ENCODE measurements at regions not wholly inside any gene's neighbourhood (a gene's known extent, or its start where the extent isn't known, plus 50 kb on each side); places are given as distances from the start of the nearest gene placed in this dataset.

DNA sequence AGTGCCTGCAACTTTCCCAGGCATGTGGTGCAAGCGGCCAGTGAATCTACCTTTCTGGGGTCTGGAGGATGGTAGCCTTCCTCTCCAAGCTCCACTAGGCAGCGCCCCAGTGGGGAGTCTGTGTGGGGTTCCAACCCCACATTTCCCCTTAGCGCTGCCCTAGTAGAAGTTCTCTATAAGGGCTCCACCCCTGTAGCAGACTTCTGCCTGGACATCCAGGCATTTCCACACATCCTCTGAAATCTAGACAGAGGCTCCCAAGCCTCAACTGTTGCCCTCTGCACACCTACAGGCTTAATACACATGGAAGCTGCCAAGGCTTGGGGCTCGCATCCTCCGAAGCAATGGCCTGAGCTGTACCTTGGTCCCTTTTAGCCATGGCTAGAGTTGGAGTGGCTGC, 321.6 kb downstream of the TFAP2A start:
- Histone ChIP-seq H3K4me1 (no peaks in the 10 kb centered on the region), H3K4me3 (no peak overlapping the region), H3K36me3 (no peaks in the 10 kb centered on the region), H3K27ac (no peak overlapping the region), H3K9me3 (no peaks in the 10 kb centered on the region), H3K27me3 (no peaks in the 10 kb centered on the region)
- TF ChIP-seq, protein P1, sequence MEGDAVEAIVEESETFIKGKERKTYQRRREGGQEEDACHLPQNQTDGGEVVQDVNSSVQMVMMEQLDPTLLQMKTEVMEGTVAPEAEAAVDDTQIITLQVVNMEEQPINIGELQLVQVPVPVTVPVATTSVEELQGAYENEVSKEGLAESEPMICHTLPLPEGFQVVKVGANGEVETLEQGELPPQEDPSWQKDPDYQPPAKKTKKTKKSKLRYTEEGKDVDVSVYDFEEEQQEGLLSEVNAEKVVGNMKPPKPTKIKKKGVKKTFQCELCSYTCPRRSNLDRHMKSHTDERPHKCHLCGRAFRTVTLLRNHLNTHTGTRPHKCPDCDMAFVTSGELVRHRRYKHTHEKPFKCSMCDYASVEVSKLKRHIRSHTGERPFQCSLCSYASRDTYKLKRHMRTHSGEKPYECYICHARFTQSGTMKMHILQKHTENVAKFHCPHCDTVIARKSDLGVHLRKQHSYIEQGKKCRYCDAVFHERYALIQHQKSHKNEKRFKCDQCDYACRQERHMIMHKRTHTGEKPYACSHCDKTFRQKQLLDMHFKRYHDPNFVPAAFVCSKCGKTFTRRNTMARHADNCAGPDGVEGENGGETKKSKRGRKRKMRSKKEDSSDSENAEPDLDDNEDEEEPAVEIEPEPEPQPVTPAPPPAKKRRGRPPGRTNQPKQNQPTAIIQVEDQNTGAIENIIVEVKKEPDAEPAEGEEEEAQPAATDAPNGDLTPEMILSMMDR (IDR thresholded peaks at IDR 0.05): no peak
- no peak for TF ChIP-seq POLR2AphosphoS5 (IDR thresholded peaks at IDR 0.05; ENCODE audit: insufficient read depth in 1 of 2, low read depth in 1 of 2)
- TF ChIP-seq POLR2A (IDR thresholded peaks at IDR 0.05): no peak
- no peak for DNase-seq (ENCODE audit: extremely low spot score in 2 of 2)
- intact Hi-C loops (cut with DNase I): no loop called here

DNA sequence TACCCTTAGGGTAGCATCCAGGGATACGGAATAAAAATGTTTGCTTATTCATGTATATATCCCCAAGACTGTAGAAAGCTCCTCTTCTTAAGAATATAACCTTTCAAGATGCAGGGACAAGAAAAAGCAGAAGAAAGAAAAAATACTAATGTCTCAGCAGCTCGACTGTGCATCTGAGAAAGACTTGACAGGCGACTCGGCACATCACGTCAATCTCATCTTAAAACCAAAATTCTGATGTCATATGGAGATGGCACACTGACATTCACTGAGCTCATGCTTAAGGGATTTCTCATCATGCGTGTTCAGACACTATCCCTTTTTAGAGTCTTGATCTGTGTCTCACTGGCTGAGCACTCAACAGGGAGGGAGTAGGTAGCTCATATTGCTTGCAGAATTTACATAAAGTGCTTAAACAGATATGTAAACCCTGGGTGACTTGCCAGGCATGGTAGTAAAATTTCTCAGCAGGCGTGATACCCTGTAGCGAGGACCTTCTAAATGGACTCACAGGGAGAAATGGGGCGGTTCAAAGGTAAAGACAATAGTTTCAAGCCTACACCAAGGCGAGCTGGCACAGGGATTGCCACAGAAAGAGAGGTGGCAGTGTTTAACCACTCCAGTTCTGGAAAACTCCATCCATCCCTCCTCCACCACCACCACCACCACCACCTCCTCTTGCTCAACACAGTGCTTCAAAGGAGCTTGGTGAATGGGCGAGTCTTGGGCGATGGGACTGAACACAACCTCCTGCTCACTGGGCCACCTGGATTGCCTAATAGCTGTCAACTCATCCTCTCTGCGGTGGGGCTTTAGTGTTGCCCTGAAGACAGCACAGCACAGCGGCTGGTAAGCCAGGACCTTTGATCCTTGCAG, 330.5 kb downstream of the TFAP2A start:
- Histone ChIP-seq H3K27me3 (no peaks in the 10 kb centered on the region), H3K4me3 (no peak overlapping the region), H3K27ac (no peak overlapping the region), H3K36me3 (no peaks in the 10 kb centered on the region), H3K4me1 (no peaks in the 10 kb centered on the region), H3K9me3 (no peaks in the 10 kb centered on the region)
- intact Hi-C loops (cut with DNase I): no loop called here
- TF ChIP-seq POLR2A (IDR thresholded peaks at IDR 0.05): no peak
- TF ChIP-seq, protein P1 (IDR thresholded peaks at IDR 0.05): no peak
- no peak for TF ChIP-seq POLR2AphosphoS5 (IDR thresholded peaks at IDR 0.05; ENCODE audit: insufficient read depth in 1 of 2, low read depth in 1 of 2)
- DNase-seq (ENCODE audit: extremely low spot score in 2 of 2): no peak

DNA sequence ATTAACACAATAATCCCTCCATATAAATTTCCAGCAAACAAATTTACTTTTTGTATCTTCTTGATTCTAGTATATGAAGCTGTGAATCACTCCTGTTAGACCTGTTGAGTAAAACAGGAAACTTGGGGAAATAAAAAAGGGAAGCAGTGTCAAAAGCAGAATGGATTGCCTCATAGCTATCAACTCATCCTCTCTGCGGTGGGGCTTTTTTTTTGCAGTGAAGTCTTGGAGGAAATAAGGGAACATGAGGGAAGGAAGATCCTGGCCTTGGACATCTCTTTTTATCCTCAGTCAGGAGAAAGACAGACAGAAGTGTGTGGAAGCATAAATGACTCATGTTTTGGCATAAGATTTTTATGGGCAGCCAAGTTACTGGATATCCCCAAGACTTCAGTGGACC, 332.5 kb downstream of the TFAP2A start:
- DNase-seq (ENCODE audit: extremely low spot score in 2 of 2): no peak
- no peaks in the 10 kb centered on the region for H3K9me3 ChIP-seq
- H3K36me3 ChIP-seq: no peaks in the 10 kb centered on the region
- no peak overlapping the region for H3K27ac ChIP-seq
- no peak overlapping the region for H3K4me3 ChIP-seq
- H3K4me1 ChIP-seq: no peaks in the 10 kb centered on the region
- intact Hi-C loops (cut with DNase I): no loop called here
- no peaks in the 10 kb centered on the region for H3K27me3 ChIP-seq
- TF ChIP-seq POLR2AphosphoS5 (IDR thresholded peaks at IDR 0.05; ENCODE audit: insufficient read depth in 1 of 2, low read depth in 1 of 2): peak in 1 of 2 donors; percentile 22
- no peak for TF ChIP-seq POLR2A (IDR thresholded peaks at IDR 0.05)

- no peak overlapping the region for H3K27ac ChIP-seq
- no peaks in the 10 kb centered on the region for H3K36me3 ChIP-seq
- no peak for DNase-seq (ENCODE audit: extremely low spot score in 2 of 2)
- no peaks in the 10 kb centered on the region for H3K27me3 ChIP-seq
- no peaks in the 10 kb centered on the region for H3K4me1 ChIP-seq
- H3K4me3 ChIP-seq: no peak overlapping the region
- TF ChIP-seq, protein P1 (IDR thresholded peaks at IDR 0.05): no peak
- TF ChIP-seq POLR2AphosphoS5 (IDR thresholded peaks at IDR 0.05; ENCODE audit: insufficient read depth in 1 of 2, low read depth in 1 of 2) (no peak), POLR2A (IDR thresholded peaks at IDR 0.05) (no peak)
- no peaks in the 10 kb centered on the region for H3K9me3 ChIP-seq
- intact Hi-C loops (cut with DNase I): no loop called here
Measured at GRCh38 chr6:10081957-10082356, 332.9 kb downstream of the TFAP2A start.

- no peaks in the 10 kb centered on the region for H3K9me3 ChIP-seq
- TF ChIP-seq POLR2A (IDR thresholded peaks at IDR 0.05): no peak
- TF ChIP-seq, protein P1 (IDR thresholded peaks at IDR 0.05): no peak
- no peak overlapping the region for H3K4me3 ChIP-seq
- no peaks in the 10 kb centered on the region for H3K27me3 ChIP-seq
- no peaks in the 10 kb centered on the region for H3K36me3 ChIP-seq
- intact Hi-C loops (cut with DNase I): no loop called here
- no peak overlapping the region for H3K27ac ChIP-seq
- DNase-seq (ENCODE audit: extremely low spot score in 2 of 2): no peak
- no peaks in the 10 kb centered on the region for H3K4me1 ChIP-seq
Measured at GRCh38 chr6:10081075-10081474, 333.8 kb downstream of the TFAP2A start.

Measured in vagina (tissue), 2 donors.